Stomach (tissue), 8 donors: ENCODE measurements at regions not wholly inside any gene's neighbourhood (a gene's known extent, or its start where the extent isn't known, plus 50 kb on each side); places are given as distances from the start of the nearest gene placed in this dataset.

ENCODE experiments used
- DNase-seq, 2 donors: peaks; one replicate each; pipeline versions ENCODE4 v3.0.0 to v3.0.0-alpha.2; 2013 to 2019
- H3K27ac ChIP-seq, 5 donors: fragments of 200-600 bp in 4 of 5; sonication (generic) in 4 of 5; one replicate each; pipeline ENCODE4 v1.5.1; 2013 to 2019; ENCODE audit warnings: mild to moderate bottlenecking in 1 of 5, moderate library complexity in 1 of 5
- H3K27me3 ChIP-seq, 3 donors: fragments of 200-600 bp; sonication (generic); one replicate each; pipeline ENCODE4 v1.5.1; 2017 to 2019; ENCODE audit warnings: mixed run types in 1 of 3
- H3K36me3 ChIP-seq, 4 donors: fragments of 200-600 bp; sonication (generic); 1 replicate in 3 of 4; 2 replicates in 1 of 4; pipeline ENCODE4 v1.5.1; 2016 to 2019
- H3K4me1 ChIP-seq, 4 donors: fragments of 200-600 bp; sonication (generic); one replicate each; pipeline ENCODE4 v1.5.1; 2016 to 2019
- H3K4me3 ChIP-seq, 4 donors: fragments of 200-600 bp; sonication (generic) in 3 of 4; one replicate each; pipeline ENCODE4 v1.5.1; 2016 to 2019; ENCODE audit warnings: mild to moderate bottlenecking in 1 of 4
- H3K9me3 ChIP-seq, 4 donors: fragments of 200-600 bp; sonication (generic); one replicate each; pipeline ENCODE4 v1.5.1; 2016 to 2019
- CTCF ChIP-seq, 7 experiments: fragments of 450-650 bp in 4 of 7; fragments of 200-600 bp in 3 of 7; sonication (generic) in 3 of 7; IDR thresholded peaks; one replicate each; pipeline ENCODE4 v1.5.1; 2016 to 2019; ENCODE audit warnings: antibody characterized with exemption in 7 of 7, control low read depth in 2 of 7, mild to moderate bottlenecking in 1 of 7
- EP300 ChIP-seq: sonication (generic); formaldehyde crosslinking; IDR thresholded peaks from one replicate; pipeline ENCODE4 v1.6.1; 2017; ENCODE audit warnings: antibody characterized with exemption
- POLR2A ChIP-seq, 4 donors: fragments of 450-650 bp; IDR thresholded peaks; one replicate each; pipeline ENCODE4 v1.6.1; 2016; ENCODE audit warnings: antibody characterized with exemption in 4 of 4, control low read depth in 2 of 4, mild to moderate bottlenecking in 1 of 4, moderate library complexity in 1 of 4
- POLR2AphosphoS5 ChIP-seq, 3 donors: sonication (generic); formaldehyde crosslinking; IDR thresholded peaks; one replicate each; pipeline ENCODE4 v1.6.1; 2016; ENCODE audit warnings: antibody characterized with exemption in 3 of 3
- WGBS, 5 donors: extraction: QIAGEN DNeasy Blood & Tissue Kit in 3 of 5; methylation state at CpG; one replicate each; pipeline versions ENCODE4 v1.1.5 to v1.1.7; 2013 to 2018; 5-methylcytosine and 5-hydroxymethylcytosine counted together
- intact Hi-C: fragments of 100-400 bp; cut with DNase I; formaldehyde crosslinking; loops from one replicate; pipeline ENCODE4 v1.15.1; 2023; ENCODE audit warnings: low total_unique reads
- donor health status: healthy with polysubstance abuse.
- donor health status: Bipolar disorder and iron deficiency.
- donor health status: healthy.

GRCh38 chr1:238089615-238090014 is 198.9 kb upstream of the ZP4 start:
- no peaks in the 10 kb centered on the region for H3K9me3 ChIP-seq
- TF ChIP-seq POLR2A (IDR thresholded peaks at IDR 0.05) (no peak), EP300 (no peak), POLR2AphosphoS5 (IDR thresholded peaks at IDR 0.05) (no peak), CTCF (IDR thresholded peaks at IDR 0.05) (no peak)
- no peak for DNase-seq
- no peaks in the 10 kb centered on the region for H3K4me1 ChIP-seq
- H3K27me3 ChIP-seq, result no peaks in the 10 kb centered on the region
- H3K4me3 ChIP-seq, result no peak overlapping the region
- H3K27ac ChIP-seq, result no peak overlapping the region
- intact Hi-C loops, result no loop called here
- H3K36me3 ChIP-seq, result no peaks in the 10 kb centered on the region

GRCh38 chr1:238088560-238089290 is 198.0 kb upstream of the ZP4 start:
- Histone ChIP-seq H3K27ac (no peak overlapping the region), H3K36me3 (no peaks in the 10 kb centered on the region), H3K9me3 (no peaks in the 10 kb centered on the region), H3K27me3 (no peaks in the 10 kb centered on the region), H3K4me3 (no peak overlapping the region), H3K4me1 (no peaks in the 10 kb centered on the region)
- peak in 1 of 2 donors; percentile 51 for DNase-seq
- TF ChIP-seq POLR2AphosphoS5 (IDR thresholded peaks at IDR 0.05) (no peak), EP300 (no peak), POLR2A (IDR thresholded peaks at IDR 0.05) (no peak), CTCF (IDR thresholded peaks at IDR 0.05) (no peak)
- intact Hi-C loops, result no loop called here
- WGBS, 5 donors, result 34 to 47% (median 40%) methylated on average over 4 of the region's 4 CpGs

- 61 to 76% (median 71%) methylated on average over 1 of the region's 1 CpG for WGBS, 5 donors
- no peaks in the 10 kb centered on the region for H3K36me3 ChIP-seq
- TF ChIP-seq POLR2AphosphoS5 (IDR thresholded peaks at IDR 0.05), result no peak
- no peak for TF ChIP-seq POLR2A (IDR thresholded peaks at IDR 0.05)
- TF ChIP-seq CTCF (IDR thresholded peaks at IDR 0.05), result no peak
- TF ChIP-seq EP300, result no peak
- H3K4me3 ChIP-seq, result no peak overlapping the region
- intact Hi-C loops, result no loop called here
- H3K27me3 ChIP-seq, result no peaks in the 10 kb centered on the region
- no peak overlapping the region for H3K27ac ChIP-seq
- no peak for DNase-seq
- no peaks in the 10 kb centered on the region for H3K9me3 ChIP-seq
- no peaks in the 10 kb centered on the region for H3K4me1 ChIP-seq
These were observed 183.3 kb upstream of the ZP4 start for GRCh38 chr1:238073991-238074390.

- no peaks in the 10 kb centered on the region for H3K9me3 ChIP-seq
- intact Hi-C loops, result no loop called here
- H3K27me3 ChIP-seq, result no peaks in the 10 kb centered on the region
- no peak overlapping the region for H3K4me3 ChIP-seq
- WGBS, 5 donors, result 80 to 94% (median 90%) methylated on average over 3 of the region's 3 CpGs
- no peak for DNase-seq
- no peak for TF ChIP-seq POLR2AphosphoS5 (IDR thresholded peaks at IDR 0.05)
- no peak for TF ChIP-seq EP300
- no peak for TF ChIP-seq POLR2A (IDR thresholded peaks at IDR 0.05)
- no peak for TF ChIP-seq CTCF (IDR thresholded peaks at IDR 0.05)
- no peaks in the 10 kb centered on the region for H3K36me3 ChIP-seq
- H3K4me1 ChIP-seq, result no peaks in the 10 kb centered on the region
- no peak overlapping the region for H3K27ac ChIP-seq
These were observed 180.3 kb upstream of the ZP4 start for GRCh38 chr1:238071061-238071460.
